GM12878 (cell line): ENCODE measurements at regions not wholly inside any gene's neighbourhood (a gene's known extent, or its start where the extent isn't known, plus 50 kb on each side); places are given as distances from the start of the nearest gene placed in this dataset.

Experiments used
- ATAC-seq: fragments of 200-7000 bp; cut with Tn5 transposase; 3 replicates; pipeline ENCODE4 v1.9.1; 2020; ENCODE audit warnings: mild to moderate bottlenecking, moderate library complexity
- BruUV-seq: library from RNA; stranded (reverse); fragments of 400-500 nt; replicated peaks from 2 replicates; lab custom pipeline; 2021; lab: Mats Ljungman, UMichigan
- CTCF ChIA-PET: fragments of 300-600 bp; sonication (Branson Sonifier 250); formaldehyde crosslinking; extraction: SDS; loops from one replicate; lab custom pipeline; 2021; ENCODE audit warnings: inconsistent platforms; lab: Yijun Ruan, JAX
- POLR2A ChIA-PET: fragments of 350-600 bp; formaldehyde crosslinking; extraction: SDS; loops from one replicate; lab custom pipeline; 2021; ENCODE audit warnings: inconsistent platforms; lab: Charles Lee
- RAD21 ChIA-PET: fragments of 300-600 bp; sonication (Branson Sonifier 250); formaldehyde crosslinking; loops from one replicate; lab custom pipeline; 2023; ENCODE audit warnings: antibody characterized with exemption; ENCODE audit not compliant: unreplicated experiment; lab: Charles Lee
- SMC1A ChIA-PET: fragments of 300-600 bp; sonication (Branson Sonifier 250); formaldehyde crosslinking; loops from one replicate; lab custom pipeline; 2023; ENCODE audit not compliant: unreplicated experiment, uncharacterized antibody; lab: Charles Lee
- DNase-seq: peaks from one replicate; pipeline ENCODE4 v3.0.0-alpha.2; 2011; ENCODE audit warnings: low read depth, low spot score
- FAIRE-seq: peaks from 3 replicates; lab custom pipeline; 2011; peaks lifted over from hg19 to GRCh38; lab: Jason Lieb, UNC
- H2AFZ ChIP-seq: 2 replicates; pipeline ENCODE4 v1.6.0; 2011; ENCODE audit warnings: low read depth, low read length, control low read depth; ENCODE audit not compliant: control insufficient read depth
- H3K27ac ChIP-seq: 2 replicates; pipeline ENCODE4 v1.5.1; 2011; ENCODE audit warnings: control low read depth; ENCODE audit not compliant: control insufficient read depth, insufficient read depth
- H3K27me3 ChIP-seq, 2 experiments: replicated peaks in 1 of 2; 2 replicates each; pipeline versions ENCODE4 v1.6.0 to v1.6.1; 2011; ENCODE audit warnings: low read length in 1 of 2; ENCODE audit not compliant: control insufficient read depth in 2 of 2, insufficient read depth in 2 of 2
- H3K36me3 ChIP-seq, 2 experiments: 2 replicates each; pipeline ENCODE4 v1.5.1; 2011; ENCODE audit warnings: low read length in 1 of 2; ENCODE audit not compliant: control insufficient read depth in 2 of 2, insufficient read depth in 2 of 2
- H3K4me1 ChIP-seq: 2 replicates; pipeline ENCODE4 v1.6.1; 2011; ENCODE audit warnings: mild to moderate bottlenecking, low read length, moderate library complexity, mixed read lengths; ENCODE audit not compliant: control insufficient read depth, insufficient read depth
- H3K4me2 ChIP-seq: 2 replicates; pipeline ENCODE4 v1.6.0; 2011; ENCODE audit warnings: control low read depth; ENCODE audit not compliant: control insufficient read depth, insufficient read depth
- H3K4me3 ChIP-seq: fragments of 200-600 bp; sonication (generic); 2 replicates; pipeline ENCODE4 v1.5.1; 2016
- H3K79me2 ChIP-seq: 2 replicates; pipeline ENCODE4 v1.6.0; 2011; ENCODE audit warnings: low read length; ENCODE audit not compliant: control insufficient read depth, insufficient read depth
- H3K9ac ChIP-seq: 2 replicates; pipeline ENCODE4 v1.8.0; 2011; ENCODE audit warnings: low read length, control low read depth, mixed read lengths; ENCODE audit not compliant: control insufficient read depth, insufficient read depth
- H3K9me3 ChIP-seq: replicated peaks from 3 replicates; pipeline ENCODE4 v1.5.1; 2011; ENCODE audit warnings: mild to moderate bottlenecking, low read length; ENCODE audit not compliant: control insufficient read depth, insufficient read depth
- H4K20me1 ChIP-seq: 2 replicates; pipeline ENCODE4 v1.6.0; 2011; ENCODE audit not compliant: control insufficient read depth, insufficient read depth
- ATF2 ChIP-seq: IDR thresholded peaks from 2 replicates; pipeline ENCODE4 v1.6.1; 2012; ENCODE audit warnings: low read length, inconsistent platforms
- BMI1 ChIP-seq: fragments of 450-650 bp; IDR thresholded peaks from 2 replicates; pipeline ENCODE4 v1.6.1; 2016; ENCODE audit warnings: mild to moderate bottlenecking, moderate library complexity, borderline replicate concordance
- EED ChIP-seq: sonication (generic); IDR thresholded peaks from 2 replicates; pipeline ENCODE4 v1.6.1; 2016; ENCODE audit warnings: antibody characterized with exemption, low read depth
- EGR1 ChIP-seq, 2 experiments: IDR thresholded peaks; 1 replicate in 1 of 2; 2 replicates in 1 of 2; pipeline ENCODE4 v1.6.1; 2011 to 2012; ENCODE audit warnings: low read depth in 2 of 2, low read length in 2 of 2, borderline replicate concordance in 1 of 2, mild to moderate bottlenecking in 1 of 2, moderate library complexity in 1 of 2
- GABPA ChIP-seq: IDR thresholded peaks from 2 replicates; pipeline ENCODE4 v1.6.1; 2014; ENCODE audit warnings: antibody characterized with exemption, low read depth, mild to moderate bottlenecking, inconsistent platforms
- GATAD2B ChIP-seq: fragments of 450-650 bp; conservative IDR thresholded peaks from 2 replicates; pipeline ENCODE4 v1.6.1; 2017; ENCODE audit warnings: low read depth, mild to moderate bottlenecking, moderate library complexity
- IKZF1 ChIP-seq: fragments of 450-650 bp; conservative IDR thresholded peaks from 2 replicates; pipeline ENCODE4 v1.6.1; 2017; ENCODE audit warnings: antibody characterized with exemption, mild to moderate bottlenecking
- IRF4 ChIP-seq: IDR thresholded peaks from 2 replicates; pipeline ENCODE4 v1.6.1; 2011; ENCODE audit warnings: low read depth, low read length
- KDM1A ChIP-seq: fragments of 200-600 bp; sonication (generic); IDR thresholded peaks from 2 replicates; pipeline ENCODE4 v1.6.1; 2016; ENCODE audit warnings: borderline replicate concordance
- MAX ChIP-seq: IDR thresholded peaks from 2 replicates; pipeline ENCODE4 v1.6.1; 2012; ENCODE audit warnings: low read depth, low read length, improper control_type of control experiment
- MTA2 ChIP-seq: fragments of 450-650 bp; IDR thresholded peaks from 2 replicates; pipeline ENCODE4 v1.6.1; 2016; ENCODE audit warnings: low read depth, mild to moderate bottlenecking, moderate library complexity
- NFIC ChIP-seq: IDR thresholded peaks from 2 replicates; pipeline ENCODE4 v1.6.1; 2012; ENCODE audit warnings: low read depth, mild to moderate bottlenecking, inconsistent platforms, low read length, moderate library complexity
- POLR2A ChIP-seq: IDR thresholded peaks from 2 replicates; pipeline ENCODE4 v1.6.1; 2011; ENCODE audit warnings: low read depth, mild to moderate bottlenecking, low read length
- SIX5 ChIP-seq: IDR thresholded peaks from 2 replicates; pipeline ENCODE4 v1.6.1; 2011; ENCODE audit warnings: mild to moderate bottlenecking, low read depth, low read length, moderate library complexity; ENCODE audit not compliant: severe bottlenecking
- SMAD1 ChIP-seq: fragments of 450-650 bp; IDR thresholded peaks from 2 replicates; pipeline ENCODE4 v1.6.1; 2018; ENCODE audit warnings: mild to moderate bottlenecking, low read depth; ENCODE audit not compliant: partially characterized antibody
- TARDBP ChIP-seq: IDR thresholded peaks from 2 replicates; pipeline ENCODE4 v1.6.1; 2016; ENCODE audit warnings: borderline replicate concordance
- ZNF24 ChIP-seq: fragments of 450-650 bp; IDR thresholded peaks from 2 replicates; pipeline ENCODE4 v1.6.1; 2017; ENCODE audit warnings: antibody characterized with exemption, mild to moderate bottlenecking
- WGBS: methylation state at CpG from one replicate; pipeline ENCODE4 v1.1.6; 2016; ENCODE audit warnings: low lambda C conversion rate; ENCODE audit not compliant: insufficient replicate concordance, insufficient coverage; ENCODE audit errors: missing lambda C conversion rate; 5-methylcytosine and 5-hydroxymethylcytosine counted together
- in situ Hi-C: fragments of 300-500 bp; cut with MboI; formaldehyde crosslinking; loops from 9 replicates; pipeline ENCODE4 v1.14.3; 2018; ENCODE audit warnings: mixed read lengths
- intact Hi-C: fragments of 100-400 bp; cut with micrococcal nuclease; formaldehyde crosslinking; loops from one replicate; pipeline ENCODE4 v1.14.2; 2022; ENCODE audit not compliant: unreplicated experiment

- TF ChIP-seq EED (no peak), TARDBP (no peak), ZNF24 (no peak), ATF2 (no peak), IKZF1 (no peak), POLR2A (no peak), BMI1 (no peak)
Observed at GRCh38 chr6:44549516-44549915, 162.0 kb downstream of the CDC5L start (continued).

- no peaks in the 10 kb centered on the region for H4K20me1 ChIP-seq
- H3K4me2 ChIP-seq: no peak overlapping the region
- FAIRE-seq (no peak), ATAC-seq (no peak), DNase-seq (no peak)
- ChIA-PET POLR2A (no interaction called here), SMC1A (no interaction called here), RAD21 (no interaction called here), CTCF (no interaction called here)
- no peak overlapping the region for H2AFZ ChIP-seq
- no peak for TF ChIP-seq MTA2
- TF ChIP-seq SIX5: no peak
- TF ChIP-seq EED: no peak
- TF ChIP-seq SMAD1: no peak
- no peak for TF ChIP-seq IRF4
- no peak for TF ChIP-seq NFIC
- TF ChIP-seq MAX: no peak
- TF ChIP-seq EGR1 (IDR thresholded peaks at IDR 0.05; ENCODE audit: borderline replicate concordance in 1 of 2, low read depth in 2 of 2, low read length in 2 of 2): no peak
- no peak for TF ChIP-seq GATAD2B
- no peak for TF ChIP-seq GABPA
- TF ChIP-seq KDM1A: no peak
- H3K36me3 ChIP-seq: no peaks in the 10 kb centered on the region
- 45% methylated on average over 4 of the region's 4 CpGs for WGBS
- intact Hi-C loops: no loop called here
- no peaks in the 10 kb centered on the region for H3K79me2 ChIP-seq
- H3K4me3 ChIP-seq: no peak overlapping the region
- H3K27ac ChIP-seq: no peak overlapping the region
- no TSS peak for BruUV-seq
- H3K9ac ChIP-seq: no peak overlapping the region
- no peaks in the 10 kb centered on the region for H3K9me3 ChIP-seq
- in situ Hi-C loops: no loop called here
- H3K27me3 ChIP-seq: peaks cover 0 to 1% of the 10 kb centered on the region in 2 experiments; a peak in 1 of 4 replicates
- H3K4me1 ChIP-seq: no peaks in the 10 kb centered on the region
Observed at GRCh38 chr6:44554194-44554593, 166.7 kb downstream of the CDC5L start.
